ENCODE measurements at regions not wholly inside any gene's neighbourhood (a gene's known extent, or its start where the extent isn't known, plus 50 kb on each side); places are given as distances from the start of the nearest gene placed in this dataset.

DNA sequence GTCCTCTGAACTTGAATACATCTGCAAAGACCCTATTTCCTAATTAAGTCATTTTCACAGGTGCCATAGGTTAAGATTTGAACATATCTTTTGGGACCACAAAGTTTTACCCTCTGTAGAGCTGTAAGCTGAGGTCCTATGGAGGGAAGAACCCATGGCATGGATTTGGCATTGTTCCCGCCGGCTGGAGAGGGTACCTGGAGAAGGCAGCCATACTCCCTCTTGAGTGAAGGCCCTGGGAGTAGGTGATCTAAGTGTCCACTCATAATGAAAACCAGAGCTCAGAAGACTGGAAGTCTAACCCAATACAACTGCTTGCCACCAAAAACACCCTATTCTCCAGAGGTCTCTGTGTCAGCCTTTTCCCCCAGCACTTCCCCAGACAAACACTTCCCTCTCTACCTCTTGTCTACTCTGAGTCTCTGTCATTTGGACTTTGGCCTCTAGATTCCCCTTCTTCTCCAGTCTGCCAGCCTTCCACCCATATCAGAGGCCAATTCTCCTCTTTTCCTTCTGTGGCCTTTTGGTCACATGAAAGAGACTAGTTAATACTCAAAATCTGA, 363.9 kb downstream of the MAFB start:
- Histone ChIP-seq H3K36me3 (ENCODE audit: insufficient read depth, low read length) (no peaks in the 10 kb centered on the region), H3K9me3 (ENCODE audit: low read length) (no peaks in the 10 kb centered on the region), H2AFZ (ENCODE audit: low read length) (no peak overlapping the region), H3K9me2 (ENCODE audit: low read depth, low read length) (no peaks in the 10 kb centered on the region), H3K4me2 (ENCODE audit: low read length) (no peak overlapping the region), H3K27ac (ENCODE audit: low read depth, low read length, poor library complexity, severe bottlenecking) (no peak overlapping the region), H4K20me1 (ENCODE audit: insufficient read depth, low read length) (no peaks in the 10 kb centered on the region), H3K9ac (ENCODE audit: low read length) (no peak overlapping the region), H3K27me3 (ENCODE audit: insufficient read depth, low read length) (no peaks in the 10 kb centered on the region; the same call in 1 of the 2 replicates), H3K4me3 (ENCODE audit: low read depth, low read length, poor library complexity, severe bottlenecking) (no peak overlapping the region), H3K4me1 (ENCODE audit: insufficient read depth, low read length, severe bottlenecking) (no peaks in the 10 kb centered on the region), H3F3A (ENCODE audit: insufficient read depth, low read length) (no peaks in the 10 kb centered on the region), H3K79me2 (ENCODE audit: insufficient read depth, low read length) (no peaks in the 10 kb centered on the region)
- TF ChIP-seq, protein P1, sequence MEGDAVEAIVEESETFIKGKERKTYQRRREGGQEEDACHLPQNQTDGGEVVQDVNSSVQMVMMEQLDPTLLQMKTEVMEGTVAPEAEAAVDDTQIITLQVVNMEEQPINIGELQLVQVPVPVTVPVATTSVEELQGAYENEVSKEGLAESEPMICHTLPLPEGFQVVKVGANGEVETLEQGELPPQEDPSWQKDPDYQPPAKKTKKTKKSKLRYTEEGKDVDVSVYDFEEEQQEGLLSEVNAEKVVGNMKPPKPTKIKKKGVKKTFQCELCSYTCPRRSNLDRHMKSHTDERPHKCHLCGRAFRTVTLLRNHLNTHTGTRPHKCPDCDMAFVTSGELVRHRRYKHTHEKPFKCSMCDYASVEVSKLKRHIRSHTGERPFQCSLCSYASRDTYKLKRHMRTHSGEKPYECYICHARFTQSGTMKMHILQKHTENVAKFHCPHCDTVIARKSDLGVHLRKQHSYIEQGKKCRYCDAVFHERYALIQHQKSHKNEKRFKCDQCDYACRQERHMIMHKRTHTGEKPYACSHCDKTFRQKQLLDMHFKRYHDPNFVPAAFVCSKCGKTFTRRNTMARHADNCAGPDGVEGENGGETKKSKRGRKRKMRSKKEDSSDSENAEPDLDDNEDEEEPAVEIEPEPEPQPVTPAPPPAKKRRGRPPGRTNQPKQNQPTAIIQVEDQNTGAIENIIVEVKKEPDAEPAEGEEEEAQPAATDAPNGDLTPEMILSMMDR (IDR thresholded peaks at IDR 0.05; ENCODE audit: low read length) = no peak
- TF ChIP-seq EZH2 (IDR thresholded peaks at IDR 0.05; ENCODE audit: borderline replicate concordance, low read length) = no peak

DNA sequence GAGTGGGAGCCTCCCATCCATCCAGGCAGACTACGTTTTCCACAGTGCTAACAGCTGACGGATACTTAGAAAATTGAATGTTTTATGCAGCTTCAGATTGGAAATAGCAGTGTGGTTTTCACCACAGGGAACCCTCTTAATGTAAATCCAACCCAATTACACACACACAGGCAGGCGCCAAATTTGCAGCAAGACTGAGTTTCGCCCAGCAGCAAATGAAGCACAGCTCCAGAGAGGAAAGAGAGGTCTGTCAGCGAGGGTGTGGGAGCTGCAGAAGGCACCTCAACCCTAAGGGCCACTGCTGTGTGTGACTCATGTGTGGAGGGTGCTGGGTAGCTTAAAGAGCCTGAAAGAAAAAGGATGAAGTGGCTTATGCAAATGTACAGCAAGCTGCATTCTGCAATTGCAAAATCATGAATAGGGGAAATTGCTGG, 365.7 kb downstream of the MAFB start:
- no peak overlapping the region for H3K4me2 ChIP-seq (ENCODE audit: low read length)
- H3K9me2 ChIP-seq (ENCODE audit: low read depth, low read length) = no peaks in the 10 kb centered on the region
- H3F3A ChIP-seq (ENCODE audit: insufficient read depth, low read length) = no peaks in the 10 kb centered on the region
- H3K9ac ChIP-seq (ENCODE audit: low read length) = no peak overlapping the region
- no peaks in the 10 kb centered on the region for H3K9me3 ChIP-seq (ENCODE audit: low read length)
- no peaks in the 10 kb centered on the region for H3K36me3 ChIP-seq (ENCODE audit: insufficient read depth, low read length)
- no peak overlapping the region for H3K27ac ChIP-seq (ENCODE audit: low read depth, low read length, poor library complexity, severe bottlenecking)
- H3K4me3 ChIP-seq (ENCODE audit: low read depth, low read length, poor library complexity, severe bottlenecking) = no peak overlapping the region
- no peaks in the 10 kb centered on the region for H3K79me2 ChIP-seq (ENCODE audit: insufficient read depth, low read length)
- H4K20me1 ChIP-seq (ENCODE audit: insufficient read depth, low read length) = no peaks in the 10 kb centered on the region
- no peaks in the 10 kb centered on the region for H3K4me1 ChIP-seq (ENCODE audit: insufficient read depth, low read length, severe bottlenecking)
- H2AFZ ChIP-seq (ENCODE audit: low read length) = no peak overlapping the region
- no peaks in the 10 kb centered on the region; the same call in 1 of the 2 replicates for H3K27me3 ChIP-seq (ENCODE audit: insufficient read depth, low read length)
- no peak for TF ChIP-seq EZH2 (IDR thresholded peaks at IDR 0.05; ENCODE audit: borderline replicate concordance, low read length)
- TF ChIP-seq, protein P1 (IDR thresholded peaks at IDR 0.05; ENCODE audit: low read length) = no peak

DNA sequence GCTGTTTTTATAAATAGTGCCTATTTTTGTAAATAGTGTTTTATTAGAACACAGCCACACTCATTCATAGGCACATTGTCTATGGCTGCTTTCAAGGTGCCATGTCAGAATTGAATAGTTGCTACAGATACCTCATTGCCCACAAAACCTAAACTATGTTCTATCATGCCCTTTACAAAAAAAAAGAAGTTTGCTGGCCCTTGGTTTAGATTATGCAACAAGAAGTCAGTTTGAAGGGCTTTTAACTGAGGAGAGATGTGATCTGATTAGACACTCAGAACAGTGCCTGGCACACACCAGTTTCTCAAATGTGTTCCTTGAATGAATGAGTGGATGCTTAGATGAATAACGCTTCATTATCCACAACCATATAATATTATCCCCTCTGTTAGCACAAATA, 366.1 kb downstream of the MAFB start:
- Histone ChIP-seq H3K27me3 (ENCODE audit: insufficient read depth, low read length) (no peaks in the 10 kb centered on the region; the same call in 1 of the 2 replicates), H3K4me2 (ENCODE audit: low read length) (no peak overlapping the region), H3K79me2 (ENCODE audit: insufficient read depth, low read length) (no peaks in the 10 kb centered on the region), H2AFZ (ENCODE audit: low read length) (no peak overlapping the region), H3K36me3 (ENCODE audit: insufficient read depth, low read length) (no peaks in the 10 kb centered on the region), H3K27ac (ENCODE audit: low read depth, low read length, poor library complexity, severe bottlenecking) (no peak overlapping the region), H4K20me1 (ENCODE audit: insufficient read depth, low read length) (no peaks in the 10 kb centered on the region), H3K4me1 (ENCODE audit: insufficient read depth, low read length, severe bottlenecking) (no peaks in the 10 kb centered on the region), H3F3A (ENCODE audit: insufficient read depth, low read length) (no peaks in the 10 kb centered on the region), H3K9ac (ENCODE audit: low read length) (no peak overlapping the region), H3K9me2 (ENCODE audit: low read depth, low read length) (no peaks in the 10 kb centered on the region), H3K4me3 (ENCODE audit: low read depth, low read length, poor library complexity, severe bottlenecking) (no peak overlapping the region), H3K9me3 (ENCODE audit: low read length) (no peaks in the 10 kb centered on the region)
- no peak for TF ChIP-seq EZH2 (IDR thresholded peaks at IDR 0.05; ENCODE audit: borderline replicate concordance, low read length)
- TF ChIP-seq, protein P1 (IDR thresholded peaks at IDR 0.05; ENCODE audit: low read length) = no peak
